ENCODE measurements at regions not wholly inside any gene's neighbourhood (a gene's known extent, or its start where the extent isn't known, plus 50 kb on each side); places are given as distances from the start of the nearest gene placed in this dataset.

DNA sequence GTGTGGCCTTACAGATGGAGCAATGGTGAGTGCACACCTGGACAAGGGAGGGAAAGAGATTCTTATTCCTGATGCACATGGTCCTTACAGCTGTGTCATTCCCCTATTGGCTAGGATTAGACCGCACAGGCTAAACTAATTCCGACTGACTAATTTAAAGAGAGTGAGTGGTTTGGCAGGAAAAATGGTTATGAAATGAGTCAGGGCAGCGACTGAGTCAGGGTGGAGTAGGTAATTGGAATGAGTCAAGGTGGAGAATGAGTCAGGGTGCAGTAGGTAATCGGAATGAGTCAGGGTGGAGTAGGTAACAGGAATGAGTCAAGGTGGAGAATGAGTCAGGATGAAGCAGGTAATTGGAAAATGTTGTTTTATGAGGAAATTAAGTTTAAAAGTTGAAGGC lies 1353.7 kb upstream of the LRRTM1 start:
- TF ChIP-seq, protein P1, sequence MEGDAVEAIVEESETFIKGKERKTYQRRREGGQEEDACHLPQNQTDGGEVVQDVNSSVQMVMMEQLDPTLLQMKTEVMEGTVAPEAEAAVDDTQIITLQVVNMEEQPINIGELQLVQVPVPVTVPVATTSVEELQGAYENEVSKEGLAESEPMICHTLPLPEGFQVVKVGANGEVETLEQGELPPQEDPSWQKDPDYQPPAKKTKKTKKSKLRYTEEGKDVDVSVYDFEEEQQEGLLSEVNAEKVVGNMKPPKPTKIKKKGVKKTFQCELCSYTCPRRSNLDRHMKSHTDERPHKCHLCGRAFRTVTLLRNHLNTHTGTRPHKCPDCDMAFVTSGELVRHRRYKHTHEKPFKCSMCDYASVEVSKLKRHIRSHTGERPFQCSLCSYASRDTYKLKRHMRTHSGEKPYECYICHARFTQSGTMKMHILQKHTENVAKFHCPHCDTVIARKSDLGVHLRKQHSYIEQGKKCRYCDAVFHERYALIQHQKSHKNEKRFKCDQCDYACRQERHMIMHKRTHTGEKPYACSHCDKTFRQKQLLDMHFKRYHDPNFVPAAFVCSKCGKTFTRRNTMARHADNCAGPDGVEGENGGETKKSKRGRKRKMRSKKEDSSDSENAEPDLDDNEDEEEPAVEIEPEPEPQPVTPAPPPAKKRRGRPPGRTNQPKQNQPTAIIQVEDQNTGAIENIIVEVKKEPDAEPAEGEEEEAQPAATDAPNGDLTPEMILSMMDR (conservative IDR thresholded peaks at IDR 0.05): no peak
- no peak overlapping the region for H3K27ac ChIP-seq

DNA sequence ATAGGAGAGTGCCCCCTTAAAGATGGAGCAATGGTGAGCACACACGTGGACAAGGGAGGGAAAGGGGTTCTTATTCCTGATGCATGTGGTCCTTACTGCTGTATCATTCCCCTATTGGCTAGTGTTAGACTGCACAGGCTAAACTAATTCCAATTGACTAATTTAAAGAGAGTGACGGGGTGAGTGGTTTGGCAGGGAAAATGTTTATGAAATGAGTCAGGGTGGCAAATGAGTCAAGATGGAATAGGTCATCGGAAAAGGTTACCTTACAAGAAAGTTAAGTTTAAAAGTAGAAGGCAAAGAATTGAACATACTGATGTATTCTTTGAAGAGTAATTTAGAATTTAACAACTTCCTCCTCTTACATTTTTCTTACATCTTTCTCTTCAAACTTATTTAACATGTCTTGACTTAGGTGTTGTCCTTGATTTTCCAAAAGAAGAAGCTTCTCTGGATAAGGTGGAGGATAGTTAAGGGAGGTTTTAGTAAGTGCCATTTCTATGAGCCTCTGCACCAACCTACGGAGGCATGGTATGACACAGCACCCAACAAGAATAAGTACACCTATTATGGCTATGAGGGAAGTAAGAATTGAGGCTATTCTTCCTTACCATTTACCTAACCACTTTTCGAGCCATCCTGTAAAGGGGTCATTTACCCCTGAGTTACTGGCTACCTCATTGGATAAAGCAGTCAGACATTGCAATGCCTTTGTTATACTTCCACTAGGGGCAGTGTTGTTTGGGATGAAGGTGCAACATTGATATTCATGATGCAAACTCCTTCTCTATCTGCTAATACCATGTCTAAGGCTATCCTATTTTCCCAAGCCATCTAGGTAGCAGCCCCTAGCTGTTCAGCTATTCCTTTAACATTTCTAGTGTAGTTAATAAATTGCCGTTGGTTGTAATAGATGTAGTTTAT lies 1345.8 kb upstream of the LRRTM1 start:
- H3K27ac ChIP-seq: no peak overlapping the region
- TF ChIP-seq, protein P1 (conservative IDR thresholded peaks at IDR 0.05): no peak

DNA sequence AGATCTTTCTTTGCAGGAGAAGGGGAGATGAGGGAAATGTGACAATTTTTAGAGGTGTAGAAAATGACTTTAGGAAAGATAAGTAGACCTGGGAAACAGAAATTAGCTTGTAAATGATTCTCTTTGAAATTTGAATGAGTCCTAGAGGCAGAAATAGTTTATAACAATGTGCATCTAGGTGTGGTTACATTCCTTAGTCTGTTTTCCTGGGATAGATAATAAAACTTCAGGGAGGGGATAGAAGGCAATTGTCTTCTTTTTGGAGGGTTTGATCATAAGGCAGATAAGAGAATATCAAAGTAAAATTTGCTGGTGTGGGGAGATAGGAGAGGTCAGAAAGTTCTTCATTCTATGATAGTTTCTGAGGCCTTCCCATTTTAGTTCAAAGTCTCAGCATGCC lies 1344.3 kb upstream of the LRRTM1 start:
- H3K27ac ChIP-seq: no peak overlapping the region
- TF ChIP-seq, protein P1 (conservative IDR thresholded peaks at IDR 0.05): no peak

DNA sequence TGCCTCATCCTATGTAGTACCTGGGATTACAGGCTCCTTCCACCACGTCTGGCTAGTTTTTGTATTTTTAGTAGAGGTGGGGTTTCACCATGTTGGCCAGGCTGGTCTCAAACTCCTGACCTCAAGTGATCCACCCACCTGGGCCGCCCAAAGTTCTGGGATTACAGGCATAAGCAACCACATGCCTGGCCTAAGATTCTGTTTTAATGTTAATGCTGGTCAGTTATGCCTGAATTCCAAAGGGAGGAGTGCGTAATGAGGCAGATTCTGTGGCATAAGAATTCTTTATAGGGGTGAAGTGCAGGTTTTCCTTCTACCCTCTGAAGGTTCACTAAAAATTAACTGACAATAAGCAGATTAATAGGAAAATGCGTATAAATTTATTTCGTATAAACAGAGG lies 1343.8 kb upstream of the LRRTM1 start:
- no peak overlapping the region for H3K27ac ChIP-seq
- TF ChIP-seq, protein P1 (conservative IDR thresholded peaks at IDR 0.05): no peak

DNA sequence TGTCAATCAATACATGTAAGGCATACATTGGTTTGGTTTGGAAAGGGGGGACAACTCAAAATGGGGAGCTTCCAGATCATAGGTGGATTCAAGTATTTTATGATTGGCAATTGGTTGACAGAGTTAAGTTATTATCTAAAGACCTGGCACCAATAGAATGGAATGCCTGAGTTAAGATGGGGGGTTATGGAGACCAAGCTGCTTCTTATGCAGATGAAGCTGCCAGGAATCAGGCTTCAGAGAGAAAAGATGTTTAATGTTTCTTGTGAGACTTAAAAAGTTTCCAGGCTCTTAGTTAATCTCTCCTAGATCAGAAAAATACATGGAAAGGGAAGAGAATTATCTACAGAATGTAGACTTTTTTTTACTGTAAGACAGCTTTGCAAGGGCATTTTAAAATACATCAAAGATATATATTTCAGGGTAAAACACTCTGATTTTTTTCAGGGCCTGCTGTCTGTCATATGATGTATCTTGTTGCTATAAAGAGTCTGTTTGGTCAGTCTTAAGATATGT lies 1343.2 kb upstream of the LRRTM1 start:
- TF ChIP-seq, protein P1 (conservative IDR thresholded peaks at IDR 0.05): no peak
- H3K27ac ChIP-seq: no peak overlapping the region

DNA sequence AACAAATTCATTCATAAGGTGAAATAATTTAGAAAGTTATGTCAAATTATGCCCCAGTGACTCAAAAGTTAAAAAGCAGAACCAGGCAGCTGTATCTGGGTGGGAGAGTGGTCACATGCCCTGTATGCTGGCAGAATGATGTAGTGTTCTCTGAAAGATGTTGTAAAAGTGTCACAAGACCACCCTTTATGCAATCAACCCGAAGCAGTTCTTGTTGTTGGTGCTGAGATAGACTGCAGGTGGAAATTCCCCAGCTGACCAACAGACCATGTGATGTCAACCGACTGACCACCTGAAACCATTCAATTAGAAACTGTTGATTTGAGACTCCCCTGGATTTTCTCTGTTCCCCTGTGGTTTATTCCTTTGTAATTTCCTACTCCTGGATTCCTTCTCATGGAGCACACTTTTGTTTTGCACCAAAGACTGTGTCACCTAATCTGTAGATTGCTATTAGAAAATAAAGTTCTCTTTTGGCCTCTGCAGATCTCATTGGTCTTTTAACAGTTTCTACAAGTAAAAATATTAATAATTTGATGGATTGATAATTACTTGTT lies 1341.3 kb upstream of the LRRTM1 start:
- no peak overlapping the region for H3K27ac ChIP-seq
- TF ChIP-seq, protein P1 (conservative IDR thresholded peaks at IDR 0.05): no peak

DNA sequence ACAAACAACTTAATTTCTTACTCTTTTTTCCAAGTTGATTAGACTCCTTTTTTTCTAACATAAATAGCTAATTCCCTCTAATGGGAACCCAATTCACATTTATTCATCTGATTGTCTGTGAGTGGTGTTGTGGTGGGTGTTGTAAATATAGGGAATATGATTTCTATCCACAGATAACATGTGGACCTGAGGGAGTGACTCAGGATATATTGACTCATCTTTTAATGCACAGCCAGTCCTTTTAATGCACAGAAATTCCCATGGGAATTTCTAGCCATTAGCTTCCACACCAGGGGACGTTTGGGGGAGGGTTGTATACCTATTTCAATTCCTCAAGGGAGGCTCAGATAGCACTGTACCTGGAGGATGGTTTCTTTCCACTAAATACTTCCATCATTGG lies 1339.6 kb upstream of the LRRTM1 start:
- TF ChIP-seq, protein P1 (conservative IDR thresholded peaks at IDR 0.05): no peak
- no peak overlapping the region for H3K27ac ChIP-seq

Data from VCaP (cell line).